ENCODE measurements at regions not wholly inside any gene's neighbourhood (a gene's known extent, or its start where the extent isn't known, plus 50 kb on each side); places are given as distances from the start of the nearest gene placed in this dataset.

GRCh38 chr6:139996253-139996834 is 621.9 kb upstream of the CITED2 start (continued):
- TF ChIP-seq, protein P1, sequence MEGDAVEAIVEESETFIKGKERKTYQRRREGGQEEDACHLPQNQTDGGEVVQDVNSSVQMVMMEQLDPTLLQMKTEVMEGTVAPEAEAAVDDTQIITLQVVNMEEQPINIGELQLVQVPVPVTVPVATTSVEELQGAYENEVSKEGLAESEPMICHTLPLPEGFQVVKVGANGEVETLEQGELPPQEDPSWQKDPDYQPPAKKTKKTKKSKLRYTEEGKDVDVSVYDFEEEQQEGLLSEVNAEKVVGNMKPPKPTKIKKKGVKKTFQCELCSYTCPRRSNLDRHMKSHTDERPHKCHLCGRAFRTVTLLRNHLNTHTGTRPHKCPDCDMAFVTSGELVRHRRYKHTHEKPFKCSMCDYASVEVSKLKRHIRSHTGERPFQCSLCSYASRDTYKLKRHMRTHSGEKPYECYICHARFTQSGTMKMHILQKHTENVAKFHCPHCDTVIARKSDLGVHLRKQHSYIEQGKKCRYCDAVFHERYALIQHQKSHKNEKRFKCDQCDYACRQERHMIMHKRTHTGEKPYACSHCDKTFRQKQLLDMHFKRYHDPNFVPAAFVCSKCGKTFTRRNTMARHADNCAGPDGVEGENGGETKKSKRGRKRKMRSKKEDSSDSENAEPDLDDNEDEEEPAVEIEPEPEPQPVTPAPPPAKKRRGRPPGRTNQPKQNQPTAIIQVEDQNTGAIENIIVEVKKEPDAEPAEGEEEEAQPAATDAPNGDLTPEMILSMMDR (IDR thresholded peaks at IDR 0.05 in 2 of 3, conservative IDR thresholded peaks at IDR 0.05 in 1 of 3; ENCODE audit: insufficient read depth in 2 of 3, low read depth in 1 of 3, low read length in 3 of 3) = peak; percentile 44 to 71 (median 68); a peak in 5 of 6 replicates
- TF ChIP-seq TCF3 (CRISPR knock-in tag; IDR thresholded peaks at IDR 0.05) (no peak), ZNF778 (CRISPR knock-in tag; IDR thresholded peaks at IDR 0.05) (no peak), ZNF12 (CRISPR knock-in tag; IDR thresholded peaks at IDR 0.05) (no peak)
- TF ChIP-seq, protein P2, sequence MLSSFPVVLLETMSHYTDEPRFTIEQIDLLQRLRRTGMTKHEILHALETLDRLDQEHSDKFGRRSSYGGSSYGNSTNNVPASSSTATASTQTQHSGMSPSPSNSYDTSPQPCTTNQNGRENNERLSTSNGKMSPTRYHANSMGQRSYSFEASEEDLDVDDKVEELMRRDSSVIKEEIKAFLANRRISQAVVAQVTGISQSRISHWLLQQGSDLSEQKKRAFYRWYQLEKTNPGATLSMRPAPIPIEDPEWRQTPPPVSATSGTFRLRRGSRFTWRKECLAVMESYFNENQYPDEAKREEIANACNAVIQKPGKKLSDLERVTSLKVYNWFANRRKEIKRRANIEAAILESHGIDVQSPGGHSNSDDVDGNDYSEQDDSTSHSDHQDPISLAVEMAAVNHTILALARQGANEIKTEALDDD (IDR thresholded peaks at IDR 0.05) = peak; percentile 86

DNA sequence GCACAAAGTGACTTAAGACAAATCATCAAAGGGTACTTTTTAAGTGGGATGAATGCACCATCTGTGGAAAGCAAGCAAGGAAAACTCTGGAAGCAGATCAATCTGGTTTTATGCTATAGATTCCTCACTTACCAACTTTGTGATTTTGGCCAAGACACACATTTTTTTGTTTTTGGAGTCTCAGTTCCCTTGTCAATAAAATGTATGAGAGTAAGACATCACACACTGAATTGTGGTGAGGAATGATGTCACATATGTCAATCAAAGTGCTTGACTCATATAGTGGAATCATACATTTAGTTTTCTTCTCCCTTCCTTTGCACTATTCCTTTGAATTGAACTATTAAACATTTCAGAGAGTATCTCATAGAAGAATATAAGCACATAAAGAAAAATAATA is 620.5 kb upstream of the CITED2 start:
- TF ChIP-seq, protein P3, sequence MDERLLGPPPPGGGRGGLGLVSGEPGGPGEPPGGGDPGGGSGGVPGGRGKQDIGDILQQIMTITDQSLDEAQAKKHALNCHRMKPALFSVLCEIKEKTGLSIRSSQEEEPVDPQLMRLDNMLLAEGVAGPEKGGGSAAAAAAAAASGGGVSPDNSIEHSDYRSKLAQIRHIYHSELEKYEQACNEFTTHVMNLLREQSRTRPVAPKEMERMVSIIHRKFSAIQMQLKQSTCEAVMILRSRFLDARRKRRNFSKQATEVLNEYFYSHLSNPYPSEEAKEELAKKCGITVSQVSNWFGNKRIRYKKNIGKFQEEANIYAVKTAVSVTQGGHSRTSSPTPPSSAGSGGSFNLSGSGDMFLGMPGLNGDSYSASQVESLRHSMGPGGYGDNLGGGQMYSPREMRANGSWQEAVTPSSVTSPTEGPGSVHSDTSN (CRISPR knock-in tag; IDR thresholded peaks at IDR 0.05; ENCODE audit: low read depth) = no peak
- TF ChIP-seq, protein P3 (tag; conservative IDR thresholded peaks at IDR 0.05; ENCODE audit: low read depth) = no peak
- TF ChIP-seq CREB5 (CRISPR knock-in tag; IDR thresholded peaks at IDR 0.05) (no peak), ZNF431 (CRISPR knock-in tag; IDR thresholded peaks at IDR 0.05) (no peak), MEIS2 (IDR thresholded peaks at IDR 0.05; ENCODE audit: partially characterized antibody) (peak; percentile 54), RB1 (IDR thresholded peaks at IDR 0.05; ENCODE audit: low read depth) (no peak)
- TF ChIP-seq, protein P4, sequence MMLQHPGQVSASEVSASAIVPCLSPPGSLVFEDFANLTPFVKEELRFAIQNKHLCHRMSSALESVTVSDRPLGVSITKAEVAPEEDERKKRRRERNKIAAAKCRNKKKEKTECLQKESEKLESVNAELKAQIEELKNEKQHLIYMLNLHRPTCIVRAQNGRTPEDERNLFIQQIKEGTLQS (IDR thresholded peaks at IDR 0.05) = peak; percentile 32; the same call in 1 of the 2 replicates
- TF ChIP-seq, protein P4 (CRISPR knock-in tag; conservative IDR thresholded peaks at IDR 0.05) = no peak
- Histone ChIP-seq H3K9me1 (ENCODE audit: control insufficient read depth, insufficient read depth, low read length) (no peaks in the 10 kb centered on the region), H2AFZ (ENCODE audit: low read depth, low read length) (no peak overlapping the region), H3K4me2 (ENCODE audit: insufficient read depth, low read length) (no peak overlapping the region), H3K79me2 (ENCODE audit: control insufficient read depth, insufficient read depth, low read length) (no peaks in the 10 kb centered on the region), H3K36me3 (ENCODE audit: control insufficient read depth, insufficient read depth, low read length) (no peaks in the 10 kb centered on the region), H3K27ac (ENCODE audit: extremely low read depth, low read depth, low read length) (no peak overlapping the region), H3K4me3 (no peak overlapping the region), H3K9ac (ENCODE audit: insufficient read depth in 1 of 2, low read depth in 2 of 2, low read length in 2 of 2) (no peak overlapping the region), H3K27me3 (ENCODE audit: control insufficient read depth in 2 of 2, insufficient read depth in 2 of 2, low read length in 2 of 2) (no peaks in the 10 kb centered on the region), H3K9me3 (replicated peaks; ENCODE audit: control insufficient read depth, insufficient read depth, low read depth, low read length) (no peaks in the 10 kb centered on the region), H4K20me1 (replicated peaks; ENCODE audit: control insufficient read depth, insufficient read depth, low read length) (no peaks in the 10 kb centered on the region), H3K4me1 (replicated peaks in 1 of 2; ENCODE audit: control insufficient read depth in 2 of 2, insufficient read depth in 2 of 2, low read length in 2 of 2) (no peaks in the 10 kb centered on the region; a peak in 1 of 5 replicates)
- in situ Hi-C loops (cut with MboI) (loop anchor here (10.0 kb wide), 1 partner anchor 630 kb away; no protein-coding TSS in a partner anchor), intact Hi-C loops (cut with micrococcal nuclease) (loop anchor here (5.0 kb wide), 2 partner anchors 63 to 113 kb away; no protein-coding TSS in a partner anchor)
- ChIA-PET POLR2A (no interaction called here), CTCF (ENCODE audit: low intra/inter-chr PET ratio) (interaction anchor here (1.3 kb wide), 1 partner anchor 1179 kb away, joined by 3 read pairs; no protein-coding TSS in a partner anchor)
- DNase-seq (ENCODE audit: extremely low read depth in 1 of 4, low spot score in 3 of 4) (no peak), FAIRE-seq (no peak), ATAC-seq (no peak)
- BruUV-seq (replicated peaks) = no TSS peak

Data from K562 (cell line).